Ishikawa (cell line): ENCODE measurements at regions not wholly inside any gene's neighbourhood (a gene's known extent, or its start where the extent isn't known, plus 50 kb on each side); places are given as distances from the start of the nearest gene placed in this dataset.

ENCODE experiments used
- CEBPB ChIP-seq: IDR thresholded peaks from 2 replicates; pipeline ENCODE4 v1.6.1; 2012
- CREB1 ChIP-seq: IDR thresholded peaks from 2 replicates; pipeline ENCODE4 v1.6.1; 2012; ENCODE audit warnings: low read depth
- EGR1 ChIP-seq: IDR thresholded peaks from 2 replicates; pipeline ENCODE4 v1.6.1; 2012
- EP300 ChIP-seq: IDR thresholded peaks from 2 replicates; pipeline ENCODE4 v1.6.1; 2012; ENCODE audit warnings: borderline replicate concordance
- FOXM1 ChIP-seq: IDR thresholded peaks from 2 replicates; pipeline ENCODE4 v1.6.1; 2012; ENCODE audit warnings: low read depth, borderline replicate concordance
- MAX ChIP-seq: IDR thresholded peaks from 2 replicates; pipeline ENCODE4 v1.6.1; 2012
- NFIC ChIP-seq: IDR thresholded peaks from 2 replicates; pipeline ENCODE4 v1.6.1; 2012
- RAD21 ChIP-seq: IDR thresholded peaks from 2 replicates; pipeline ENCODE4 v1.6.1; 2012; ENCODE audit warnings: low read depth
- TAF1 ChIP-seq: IDR thresholded peaks from 2 replicates; pipeline ENCODE4 v1.6.1; 2012; ENCODE audit warnings: low read depth, mild to moderate bottlenecking
- TCF12 ChIP-seq: IDR thresholded peaks from 2 replicates; pipeline ENCODE4 v1.6.1; 2012; ENCODE audit warnings: low read depth
- TEAD4 ChIP-seq: IDR thresholded peaks from 2 replicates; pipeline ENCODE4 v1.6.1; 2012
- USF1 ChIP-seq: IDR thresholded peaks from 2 replicates; pipeline ENCODE4 v1.6.1; 2012
- YY1 ChIP-seq: IDR thresholded peaks from 2 replicates; pipeline ENCODE4 v1.6.1; 2012; ENCODE audit warnings: low read depth
- ZBTB7A ChIP-seq: IDR thresholded peaks from 2 replicates; pipeline ENCODE4 v1.6.1; 2012; ENCODE audit warnings: low read depth
- TF ChIP-seq, protein P1 (sequence below): IDR thresholded peaks from 2 replicates; pipeline ENCODE4 v1.6.1; 2012; ENCODE audit warnings: low read depth, mild to moderate bottlenecking

DNA sequence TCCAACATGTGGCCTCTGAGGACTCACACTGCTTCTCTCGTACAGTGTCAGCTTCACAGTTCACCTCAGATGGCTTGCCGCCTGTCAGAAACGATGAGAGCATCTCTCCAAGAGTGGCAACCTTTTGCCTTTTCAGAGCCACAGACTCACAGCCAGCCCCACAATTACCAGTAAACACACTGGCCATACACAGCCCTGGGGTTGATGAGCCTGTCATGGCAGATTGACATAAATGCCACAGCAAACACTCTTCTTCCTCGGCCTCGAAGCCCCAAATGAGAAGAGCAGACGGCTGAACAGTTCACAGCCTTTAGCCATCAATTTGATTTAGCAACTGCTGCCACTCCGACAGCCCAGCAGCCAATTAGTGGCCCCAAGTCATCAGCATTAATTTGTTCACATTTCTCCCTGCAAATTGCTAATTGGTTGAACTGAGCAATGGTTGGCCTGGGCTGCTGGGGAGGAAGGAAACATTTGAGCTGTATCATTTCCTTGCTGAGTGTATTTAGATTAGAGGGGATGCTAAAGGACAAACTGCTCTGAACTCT is 1142.9 kb downstream of the SORCS3 start:
- TF ChIP-seq TEAD4 (no peak), TAF1 (no peak), USF1 (no peak), TCF12 (no peak), EGR1 (no peak), RAD21 (no peak), NFIC (no peak), EP300 (no peak), YY1 (no peak), FOXM1 (no peak), CREB1 (no peak), MAX (no peak), CEBPB (no peak)

DNA sequence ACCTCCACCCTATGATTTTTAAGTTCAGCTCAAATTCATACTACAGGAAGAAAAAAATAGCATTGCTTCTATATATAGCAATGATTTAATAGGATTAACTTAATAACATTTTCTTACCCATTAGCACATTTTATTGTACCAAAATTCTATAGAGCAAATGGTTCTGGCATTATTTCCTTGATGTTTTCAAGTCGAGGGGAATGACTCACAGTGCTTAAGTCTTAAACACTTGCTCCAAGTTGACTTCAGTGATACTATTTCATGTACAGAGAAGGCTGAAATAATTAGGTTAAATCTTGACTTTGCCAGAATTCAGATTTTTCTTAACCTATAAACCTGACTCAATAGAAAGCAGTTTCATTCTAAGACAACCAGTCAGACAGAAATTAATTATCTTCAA is 1133.8 kb downstream of the SORCS3 start:
- no peak for TF ChIP-seq RAD21
- TF ChIP-seq CREB1: no peak
- no peak for TF ChIP-seq CEBPB
- no peak for TF ChIP-seq MAX
- TF ChIP-seq YY1: no peak
- TF ChIP-seq, protein P1, sequence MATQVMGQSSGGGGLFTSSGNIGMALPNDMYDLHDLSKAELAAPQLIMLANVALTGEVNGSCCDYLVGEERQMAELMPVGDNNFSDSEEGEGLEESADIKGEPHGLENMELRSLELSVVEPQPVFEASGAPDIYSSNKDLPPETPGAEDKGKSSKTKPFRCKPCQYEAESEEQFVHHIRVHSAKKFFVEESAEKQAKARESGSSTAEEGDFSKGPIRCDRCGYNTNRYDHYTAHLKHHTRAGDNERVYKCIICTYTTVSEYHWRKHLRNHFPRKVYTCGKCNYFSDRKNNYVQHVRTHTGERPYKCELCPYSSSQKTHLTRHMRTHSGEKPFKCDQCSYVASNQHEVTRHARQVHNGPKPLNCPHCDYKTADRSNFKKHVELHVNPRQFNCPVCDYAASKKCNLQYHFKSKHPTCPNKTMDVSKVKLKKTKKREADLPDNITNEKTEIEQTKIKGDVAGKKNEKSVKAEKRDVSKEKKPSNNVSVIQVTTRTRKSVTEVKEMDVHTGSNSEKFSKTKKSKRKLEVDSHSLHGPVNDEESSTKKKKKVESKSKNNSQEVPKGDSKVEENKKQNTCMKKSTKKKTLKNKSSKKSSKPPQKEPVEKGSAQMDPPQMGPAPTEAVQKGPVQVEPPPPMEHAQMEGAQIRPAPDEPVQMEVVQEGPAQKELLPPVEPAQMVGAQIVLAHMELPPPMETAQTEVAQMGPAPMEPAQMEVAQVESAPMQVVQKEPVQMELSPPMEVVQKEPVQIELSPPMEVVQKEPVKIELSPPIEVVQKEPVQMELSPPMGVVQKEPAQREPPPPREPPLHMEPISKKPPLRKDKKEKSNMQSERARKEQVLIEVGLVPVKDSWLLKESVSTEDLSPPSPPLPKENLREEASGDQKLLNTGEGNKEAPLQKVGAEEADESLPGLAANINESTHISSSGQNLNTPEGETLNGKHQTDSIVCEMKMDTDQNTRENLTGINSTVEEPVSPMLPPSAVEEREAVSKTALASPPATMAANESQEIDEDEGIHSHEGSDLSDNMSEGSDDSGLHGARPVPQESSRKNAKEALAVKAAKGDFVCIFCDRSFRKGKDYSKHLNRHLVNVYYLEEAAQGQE: no peak
- no peak for TF ChIP-seq USF1
- no peak for TF ChIP-seq EGR1
- TF ChIP-seq ZBTB7A: no peak
- no peak for TF ChIP-seq TCF12
- TF ChIP-seq NFIC: no peak
- no peak for TF ChIP-seq FOXM1
- TF ChIP-seq TEAD4: no peak
- no peak for TF ChIP-seq EP300
- TF ChIP-seq TAF1: no peak

DNA sequence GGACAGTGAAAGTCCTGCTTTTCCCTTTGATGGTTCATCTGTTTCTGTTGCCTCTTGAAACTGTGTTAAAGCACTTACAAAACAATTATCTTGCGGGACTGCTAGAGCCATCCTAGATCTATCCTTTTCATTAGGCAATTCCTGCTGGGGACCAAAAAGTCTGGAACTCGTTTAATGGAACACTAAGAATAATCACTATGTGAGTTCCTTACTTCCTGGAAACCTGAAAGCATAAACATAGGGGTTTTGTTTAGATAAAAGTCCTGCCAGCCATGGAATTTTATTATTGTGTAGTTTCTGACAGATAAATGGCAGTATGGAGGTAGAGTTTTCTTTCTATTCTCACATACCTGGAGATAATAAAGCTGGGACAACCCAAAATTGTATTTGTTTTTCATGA is 1133.3 kb downstream of the SORCS3 start:
- TF ChIP-seq ZBTB7A (no peak), NFIC (no peak), TAF1 (no peak), MAX (no peak), TEAD4 (no peak), FOXM1 (no peak), EP300 (no peak), USF1 (no peak), TCF12 (no peak), RAD21 (no peak), EGR1 (no peak), YY1 (no peak)
- TF ChIP-seq, protein P1: no peak

GRCh38 chr10:105770524-105771212 is 1129.6 kb downstream of the SORCS3 start:
- TF ChIP-seq MAX (no peak), TEAD4 (no peak)
